ENCODE measurements at regions not wholly inside any gene's neighbourhood (a gene's known extent, or its start where the extent isn't known, plus 50 kb on each side); places are given as distances from the start of the nearest gene placed in this dataset.
"Not testable (repeated sequence)": the region's sequence is repeated elsewhere in the genome, so short reads cannot be mapped to it uniquely, and the experiment has no call there.

- H3K9me1 ChIP-seq (replicated peaks; ENCODE audit: control insufficient read depth, extremely low read depth, insufficient read depth, low read length); POLR2A ChIA-PET; H3K4me3 ChIP-seq (replicated peaks in 1 of 3; ENCODE audit: insufficient read depth in 1 of 3, low read depth in 1 of 3, low read length in 3 of 3); FAIRE-seq; H3K79me2 ChIP-seq (ENCODE audit: control insufficient read depth, insufficient read depth, low read length); dilution Hi-C loops (cut with MboI; ENCODE audit: extremely low pct_ligation_motif_present, low sequenced_read_pairs); BruUV-seq (replicated peaks); H3K27ac ChIP-seq (ENCODE audit: insufficient read depth, low read depth, low read length); H3K9me3 ChIP-seq (replicated peaks; ENCODE audit: control insufficient read depth, insufficient read depth, low read length); H2AFZ ChIP-seq (ENCODE audit: low read depth, low read length); DNase-seq (ENCODE audit: low read depth, low spot score); intact Hi-C loops (cut with micrococcal nuclease); H3K36me3 ChIP-seq (ENCODE audit: control insufficient read depth in 2 of 2, extremely low read depth in 1 of 2, insufficient read depth in 2 of 2, low read length in 2 of 2); H3K9ac ChIP-seq (replicated peaks; ENCODE audit: extremely low read depth, insufficient read depth, low read length); H3K4me2 ChIP-seq (ENCODE audit: insufficient read depth, low read length); CTCF ChIA-PET; H3K4me1 ChIP-seq (ENCODE audit: control insufficient read depth, extremely low read depth, insufficient read depth, low read length); H3K27me3 ChIP-seq (ENCODE audit: control insufficient read depth in 2 of 2, insufficient read depth in 2 of 2, low read length in 2 of 2); H4K20me1 ChIP-seq (replicated peaks; ENCODE audit: control insufficient read depth, extremely low read depth, insufficient read depth, low read length): not testable (repeated sequence)
Measured at GRCh38 chr1:105631153-105631744, 1425.2 kb upstream of the PRMT6 start.

GRCh38 chr1:105632342-105633196 lies 1423.9 kb upstream of the PRMT6 start:
- Histone ChIP-seq H2AFZ (ENCODE audit: low read depth, low read length) (no peak overlapping the region), H3K4me3 (replicated peaks in 1 of 3; ENCODE audit: insufficient read depth in 1 of 3, low read depth in 1 of 3, low read length in 3 of 3) (no peak overlapping the region), H3K27ac (ENCODE audit: insufficient read depth, low read depth, low read length) (no peak overlapping the region), H3K9me1 (replicated peaks; ENCODE audit: control insufficient read depth, extremely low read depth, insufficient read depth, low read length) (no peaks in the 10 kb centered on the region), H3K27me3 (ENCODE audit: control insufficient read depth in 2 of 2, insufficient read depth in 2 of 2, low read length in 2 of 2) (no peaks in the 10 kb centered on the region), H3K9me3 (replicated peaks; ENCODE audit: control insufficient read depth, insufficient read depth, low read length) (no peaks in the 10 kb centered on the region), H3K79me2 (ENCODE audit: control insufficient read depth, insufficient read depth, low read length) (no peaks in the 10 kb centered on the region), H3K4me2 (ENCODE audit: insufficient read depth, low read length) (no peak overlapping the region), H3K4me1 (ENCODE audit: control insufficient read depth, extremely low read depth, insufficient read depth, low read length) (no peaks in the 10 kb centered on the region), H3K9ac (replicated peaks; ENCODE audit: extremely low read depth, insufficient read depth, low read length) (no peak overlapping the region), H4K20me1 (replicated peaks; ENCODE audit: control insufficient read depth, extremely low read depth, insufficient read depth, low read length) (no peaks in the 10 kb centered on the region), H3K36me3 (ENCODE audit: control insufficient read depth in 2 of 2, extremely low read depth in 1 of 2, insufficient read depth in 2 of 2, low read length in 2 of 2) (no peaks in the 10 kb centered on the region)
- POLR2A ChIA-PET: no interaction called here
- no peak for FAIRE-seq
- no peak for DNase-seq (ENCODE audit: low read depth, low spot score)
- CTCF ChIA-PET: no interaction called here
- dilution Hi-C loops (cut with MboI; ENCODE audit: extremely low pct_ligation_motif_present, low sequenced_read_pairs) (no loop called here), intact Hi-C loops (cut with micrococcal nuclease) (no loop called here)
- BruUV-seq (replicated peaks): no TSS peak
- TF ChIP-seq GATA2 (IDR thresholded peaks at IDR 0.05; ENCODE audit: insufficient read depth, insufficient read length, low read depth, low read length): no peak
- TF ChIP-seq MAX (IDR thresholded peaks at IDR 0.05; ENCODE audit: insufficient read depth, insufficient read length): no peak
- TF ChIP-seq CTCF (IDR thresholded peaks at IDR 0.05; ENCODE audit: extremely low read depth in 1 of 2, insufficient read depth in 1 of 2, low read depth in 1 of 2, low read length in 2 of 2): no peak
- no peak for TF ChIP-seq JUN (IDR thresholded peaks at IDR 0.05; ENCODE audit: borderline replicate concordance, insufficient read depth, insufficient read length, low read depth)
- TF ChIP-seq MYC (IDR thresholded peaks at IDR 0.05; ENCODE audit: low read depth, low read length): no peak
- TF ChIP-seq POLR2AphosphoS5 (IDR thresholded peaks at IDR 0.05; ENCODE audit: insufficient read depth, low read depth, low read length): no peak
- no peak for TF ChIP-seq POLR2A (IDR thresholded peaks at IDR 0.05; ENCODE audit: low read depth, low read length)
- TF ChIP-seq EZH2 (IDR thresholded peaks at IDR 0.05; ENCODE audit: borderline replicate concordance, low read depth, low read length, severe bottlenecking): no peak
- no peak for TF ChIP-seq FOS (IDR thresholded peaks at IDR 0.05; ENCODE audit: borderline replicate concordance, insufficient read depth, low read length)

All from endothelial cell of umbilical vein (primary cell).